IMR-90 (cell line): ENCODE measurements at regions not wholly inside any gene's neighbourhood (a gene's known extent, or its start where the extent isn't known, plus 50 kb on each side); places are given as distances from the start of the nearest gene placed in this dataset.

Experiments used
- ATAC-seq: fragments of 200-7000 bp; cut with Tn5 transposase; 2 replicates; pipeline ENCODE4 v1.9.1; 2020; ENCODE audit warnings: low read depth, mild to moderate bottlenecking, moderate library complexity
- BruUV-seq: library from RNA; stranded (reverse); fragments of 400-500 nt; replicated peaks from 2 replicates; lab custom pipeline; 2021; lab: Mats Ljungman, UMichigan
- CTCF ChIA-PET: fragments of 300-600 bp; formaldehyde crosslinking; extraction: SDS; loops from one replicate; lab custom pipeline; 2021; ENCODE audit warnings: antibody characterized with exemption; lab: Yijun Ruan, JAX
- POLR2A ChIA-PET: fragments of 300-600 bp; sonication (Branson Sonifier 250); formaldehyde crosslinking; loops from one replicate; lab custom pipeline; 2022; ENCODE audit warnings: antibody characterized with exemption; ENCODE audit not compliant: unreplicated experiment; lab: Charles Lee
- DNase-seq: peaks from one replicate; pipeline ENCODE4 v3.0.0; 2013
- H2AFZ ChIP-seq: replicated peaks from 2 replicates; pipeline ENCODE3; 2013; ENCODE audit warnings: low read length, mild to moderate bottlenecking; ENCODE audit not compliant: poor library complexity
- H2AK5ac ChIP-seq: 2 replicates; pipeline ENCODE4 v1.6.1; 2013; ENCODE audit warnings: low read depth, low read length, inconsistent platforms
- H2AK9ac ChIP-seq: replicated peaks from 2 replicates; pipeline ENCODE3; 2013; ENCODE audit warnings: mild to moderate bottlenecking, low read depth, low read length, moderate library complexity; ENCODE audit not compliant: poor library complexity
- H2BK120ac ChIP-seq: 2 replicates; pipeline ENCODE4 v1.6.1; 2013; ENCODE audit warnings: low read depth, low read length, inconsistent platforms
- H2BK15ac ChIP-seq: 3 replicates; pipeline ENCODE4 v1.6.1; 2013; ENCODE audit warnings: low read depth, low read length, inconsistent platforms
- H2BK20ac ChIP-seq: 2 replicates; pipeline ENCODE4 v1.6.1; 2013; ENCODE audit warnings: low read depth, mild to moderate bottlenecking, inconsistent platforms, low read length, moderate library complexity
- H2BK5ac ChIP-seq: 2 replicates; pipeline ENCODE4 v1.6.1; 2013; ENCODE audit warnings: mild to moderate bottlenecking, low read depth, low read length, inconsistent platforms; ENCODE audit not compliant: poor library complexity, severe bottlenecking
- H3K14ac ChIP-seq: replicated peaks from 2 replicates; pipeline ENCODE4 v1.6.1; 2013; ENCODE audit warnings: low read depth, low read length, inconsistent platforms
- H3K18ac ChIP-seq: 2 replicates; pipeline ENCODE4 v1.6.1; 2013; ENCODE audit warnings: low read depth, low read length, control low read depth
- H3K23ac ChIP-seq: 2 replicates; pipeline ENCODE4 v1.6.1; 2013; ENCODE audit warnings: low read depth, low read length, inconsistent platforms
- H3K27ac ChIP-seq: 2 replicates; pipeline ENCODE4 v1.5.1; 2013; ENCODE audit warnings: mild to moderate bottlenecking, control low read depth, low read length; ENCODE audit not compliant: insufficient read depth
- H3K27me3 ChIP-seq: 2 replicates; pipeline ENCODE4 v1.6.1; 2013; ENCODE audit warnings: low read length; ENCODE audit not compliant: control insufficient read depth, insufficient read depth
- H3K36me3 ChIP-seq: 2 replicates; pipeline ENCODE4 v1.6.1; 2013; ENCODE audit warnings: low read length, mixed read lengths; ENCODE audit not compliant: control insufficient read depth, insufficient read depth
- H3K4ac ChIP-seq: 2 replicates; pipeline ENCODE4 v1.6.1; 2013; ENCODE audit warnings: low read depth, low read length, inconsistent platforms
- H3K4me1 ChIP-seq: 2 replicates; pipeline ENCODE4 v1.6.1; 2013; ENCODE audit warnings: low read length, mixed read lengths; ENCODE audit not compliant: control insufficient read depth, insufficient read depth
- H3K4me2 ChIP-seq: 2 replicates; pipeline ENCODE4 v1.6.1; 2013; ENCODE audit warnings: low read depth, mild to moderate bottlenecking, control low read depth, low read length, moderate library complexity
- H3K4me3 ChIP-seq: 2 replicates; pipeline ENCODE4 v1.5.1; 2013; ENCODE audit warnings: low read depth, mild to moderate bottlenecking, control low read depth, low read length, moderate library complexity; ENCODE audit not compliant: insufficient read depth
- H3K56ac ChIP-seq: 2 replicates; pipeline ENCODE4 v1.6.1; 2013; ENCODE audit warnings: low read length, inconsistent platforms; ENCODE audit not compliant: insufficient read depth; ENCODE audit errors: extremely low read depth
- H3K79me1 ChIP-seq, 2 experiments: 2 replicates each; pipeline ENCODE4 v1.6.1; 2013; ENCODE audit warnings: low read length in 2 of 2, inconsistent platforms in 1 of 2, low read depth in 1 of 2
- H3K9ac ChIP-seq: 2 replicates; pipeline ENCODE4 v1.6.1; 2013; ENCODE audit warnings: low read depth, low read length, control low read depth
- H3K9me1 ChIP-seq: 2 replicates; pipeline ENCODE4 v1.6.1; 2013; ENCODE audit warnings: low read length, inconsistent platforms; ENCODE audit not compliant: insufficient read depth
- H3K9me3 ChIP-seq: 2 replicates; pipeline ENCODE4 v1.6.1; 2013; ENCODE audit warnings: low read length; ENCODE audit not compliant: control insufficient read depth, insufficient read depth
- H4K20me1 ChIP-seq: 2 replicates; pipeline ENCODE4 v1.6.1; 2013; ENCODE audit warnings: low read length, inconsistent platforms; ENCODE audit not compliant: insufficient read depth
- H4K5ac ChIP-seq: 2 replicates; pipeline ENCODE4 v1.6.1; 2013; ENCODE audit warnings: mild to moderate bottlenecking, low read depth, low read length, control low read depth
- H4K8ac ChIP-seq, 2 experiments: 2 replicates each; pipeline ENCODE4 v1.6.1; 2013; ENCODE audit warnings: low read depth in 2 of 2, low read length in 2 of 2, control low read depth in 1 of 2, inconsistent platforms in 1 of 2
- H4K91ac ChIP-seq: 2 replicates; pipeline ENCODE4 v1.6.1; 2013; ENCODE audit warnings: low read depth, low read length, inconsistent platforms; ENCODE audit not compliant: insufficient read depth
- BHLHE40 ChIP-seq: fragments of 150-350 bp; IDR thresholded peaks from 2 replicates; pipeline ENCODE4 v1.6.1; 2016; ENCODE audit warnings: mild to moderate bottlenecking, low read depth, low read length
- CEBPB ChIP-seq: IDR thresholded peaks from 2 replicates; pipeline ENCODE4 v1.6.1; 2012; ENCODE audit warnings: low read depth, low read length, improper control_type of control experiment
- FOS ChIP-seq: fragments of 150-350 bp; IDR thresholded peaks from 2 replicates; pipeline ENCODE4 v1.6.1; 2016; ENCODE audit warnings: low read depth, low read length
- MAFK ChIP-seq: IDR thresholded peaks from 2 replicates; pipeline ENCODE4 v1.6.1; 2012; ENCODE audit warnings: low read depth, low read length, improper control_type of control experiment
- MAZ ChIP-seq: IDR thresholded peaks from 2 replicates; pipeline ENCODE4 v1.6.1; 2012; ENCODE audit warnings: low read depth, mild to moderate bottlenecking, low read length, improper control_type of control experiment, moderate library complexity, borderline replicate concordance
- MXI1 ChIP-seq: IDR thresholded peaks from 2 replicates; pipeline ENCODE4 v1.6.1; 2012; ENCODE audit warnings: low read depth, mild to moderate bottlenecking, low read length, moderate library complexity, borderline replicate concordance
- NFE2L2 ChIP-seq: fragments of 150-350 bp; IDR thresholded peaks from 2 replicates; pipeline ENCODE4 v1.6.1; 2016; ENCODE audit warnings: low read depth, mild to moderate bottlenecking, low read length
- POLR2A ChIP-seq: IDR thresholded peaks from 2 replicates; pipeline ENCODE4 v1.6.1; 2012; ENCODE audit warnings: mild to moderate bottlenecking, low read depth, low read length
- WGBS, 2 experiments: methylation state at CpG; one replicate each; pipeline versions ENCODE4 v1.1.5 to v1.1.7; 2013; ENCODE audit warnings: missing lambda C conversion rate in 2 of 2; ENCODE audit not compliant: insufficient read length in 1 of 2; ENCODE audit errors: extremely low coverage in 2 of 2; 5-methylcytosine and 5-hydroxymethylcytosine counted together
- dilution Hi-C: fragments of 300-500 bp; cut with HindIII; formaldehyde crosslinking; loops from one replicate; pipeline ENCODE4 v1.14.3; 2018; ENCODE audit warnings: low sequenced_read_pairs; ENCODE audit not compliant: unreplicated experiment
- in situ Hi-C: fragments of 300-500 bp; cut with MboI; formaldehyde crosslinking; loops from 3 replicates; pipeline ENCODE4 v1.14.3; 2019; ENCODE audit warnings: low sequenced_read_pairs, inconsistent platforms, mixed read lengths
- intact Hi-C: fragments of 100-400 bp; cut with micrococcal nuclease; formaldehyde crosslinking; loops from 2 replicates; pipeline ENCODE4 v1.10.0; 2022
- TF ChIP-seq, protein P1 (sequence below): conservative IDR thresholded peaks from 2 replicates; pipeline ENCODE4 v1.5.1; 2012; ENCODE audit warnings: mild to moderate bottlenecking, low read depth, low read length, improper control_type of control experiment

DNA sequence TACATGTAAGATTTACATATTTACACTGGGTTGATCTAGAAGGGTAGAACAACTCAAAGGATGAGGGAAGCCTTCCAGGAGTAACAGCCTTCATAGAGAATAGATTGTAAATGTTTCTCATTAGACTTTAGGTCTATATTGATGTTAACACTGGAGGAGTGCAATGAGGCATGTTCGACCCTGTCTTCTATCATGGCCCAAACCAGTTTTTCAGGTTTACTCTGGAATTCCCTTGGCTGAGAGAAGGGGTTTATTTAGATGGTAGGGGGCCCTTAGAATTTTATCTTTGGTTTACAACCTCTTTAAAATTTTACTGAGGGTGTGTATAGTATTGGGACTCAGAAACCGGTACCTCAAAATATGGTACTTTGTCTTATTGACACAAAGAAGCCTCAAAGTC lies 634.9 kb upstream of the PIK3C3 start:
- Histone ChIP-seq H2BK20ac (no peak overlapping the region), H3K9me3 (no peaks in the 10 kb centered on the region), H3K27me3 (no peaks in the 10 kb centered on the region), H2AK9ac (no peak overlapping the region), H2BK5ac (no peak overlapping the region), H3K14ac (no peak overlapping the region), H3K9ac (no peak overlapping the region), H3K4me1 (peaks cover 3% of the 10 kb centered on the region; the same call in 1 of the 2 replicates), H3K36me3 (no peaks in the 10 kb centered on the region), H3K27ac (no peak overlapping the region), H3K79me1 (no peaks in the 10 kb centered on the region), H2BK120ac (no peak overlapping the region), H4K20me1 (no peaks in the 10 kb centered on the region), H3K23ac (no peak overlapping the region), H3K9me1 (peaks cover 7% of the 10 kb centered on the region), H3K56ac (no peak overlapping the region), H3K4me3 (no peak overlapping the region), H2AFZ (no peak overlapping the region), H4K8ac (no peak overlapping the region), H2AK5ac (no peak overlapping the region), H3K4ac (no peak overlapping the region), H4K91ac (no peak overlapping the region), H4K5ac (no peak overlapping the region), H3K18ac (no peak overlapping the region), H3K4me2 (no peak overlapping the region), H2BK15ac (no peak overlapping the region)
- no peak for ATAC-seq
- BruUV-seq: no TSS peak
- WGBS, 2 experiments: 86% methylated on average over 1 of the region's 2 CpGs; no CpG with 5 or more reads in 1 of the 2 experiments
- ChIA-PET POLR2A (no interaction called here), CTCF (no interaction called here)
- dilution Hi-C loops: no loop called here
- DNase-seq: no peak
- no peak for TF ChIP-seq POLR2A
- TF ChIP-seq MAZ: no peak
- TF ChIP-seq BHLHE40: no peak
- no peak for TF ChIP-seq CEBPB
- TF ChIP-seq FOS: no peak
- no peak for TF ChIP-seq MXI1
- TF ChIP-seq NFE2L2: no peak
- no peak for TF ChIP-seq MAFK
- TF ChIP-seq, protein P1, sequence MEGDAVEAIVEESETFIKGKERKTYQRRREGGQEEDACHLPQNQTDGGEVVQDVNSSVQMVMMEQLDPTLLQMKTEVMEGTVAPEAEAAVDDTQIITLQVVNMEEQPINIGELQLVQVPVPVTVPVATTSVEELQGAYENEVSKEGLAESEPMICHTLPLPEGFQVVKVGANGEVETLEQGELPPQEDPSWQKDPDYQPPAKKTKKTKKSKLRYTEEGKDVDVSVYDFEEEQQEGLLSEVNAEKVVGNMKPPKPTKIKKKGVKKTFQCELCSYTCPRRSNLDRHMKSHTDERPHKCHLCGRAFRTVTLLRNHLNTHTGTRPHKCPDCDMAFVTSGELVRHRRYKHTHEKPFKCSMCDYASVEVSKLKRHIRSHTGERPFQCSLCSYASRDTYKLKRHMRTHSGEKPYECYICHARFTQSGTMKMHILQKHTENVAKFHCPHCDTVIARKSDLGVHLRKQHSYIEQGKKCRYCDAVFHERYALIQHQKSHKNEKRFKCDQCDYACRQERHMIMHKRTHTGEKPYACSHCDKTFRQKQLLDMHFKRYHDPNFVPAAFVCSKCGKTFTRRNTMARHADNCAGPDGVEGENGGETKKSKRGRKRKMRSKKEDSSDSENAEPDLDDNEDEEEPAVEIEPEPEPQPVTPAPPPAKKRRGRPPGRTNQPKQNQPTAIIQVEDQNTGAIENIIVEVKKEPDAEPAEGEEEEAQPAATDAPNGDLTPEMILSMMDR: no peak
- in situ Hi-C loops: no loop called here
- intact Hi-C loops: loop anchor here (5.0 kb wide), 1 partner anchor 1473 kb away; no protein-coding TSS in a partner anchor
